HUES6 (cell line): ENCODE measurements at regions not wholly inside any gene's neighbourhood (a gene's known extent, or its start where the extent isn't known, plus 50 kb on each side); places are given as distances from the start of the nearest gene placed in this dataset.
"Not testable (repeated sequence)": the region's sequence is repeated elsewhere in the genome, so short reads cannot be mapped to it uniquely, and the experiment has no call there.

Source experiments
- H3K27ac ChIP-seq: 2 replicates; pipeline ENCODE4 v1.7.0; 2013; ENCODE audit warnings: low read depth, mild to moderate bottlenecking, low read length, inconsistent platforms
- H3K27me3 ChIP-seq: 2 replicates; pipeline ENCODE4 v1.6.1; 2013; ENCODE audit warnings: low read length; ENCODE audit not compliant: control insufficient read depth, insufficient read depth
- H3K36me3 ChIP-seq: 2 replicates; pipeline ENCODE4 v1.6.1; 2013; ENCODE audit warnings: low read length; ENCODE audit not compliant: control insufficient read depth, insufficient read depth
- H3K4me1 ChIP-seq: 2 replicates; pipeline ENCODE4 v1.6.1; 2013; ENCODE audit warnings: low read length; ENCODE audit not compliant: control insufficient read depth, insufficient read depth
- H3K4me3 ChIP-seq: 2 replicates; pipeline ENCODE4 v1.5.1; 2013; ENCODE audit warnings: low read depth, low read length
- H3K9ac ChIP-seq: one replicate; pipeline ENCODE4 v1.6.1; 2013; ENCODE audit warnings: mild to moderate bottlenecking, low read length
- H3K9me3 ChIP-seq: 2 replicates; pipeline ENCODE4 v1.6.1; 2013; ENCODE audit warnings: low read depth, low read length; ENCODE audit not compliant: control insufficient read depth, insufficient read depth

DNA sequence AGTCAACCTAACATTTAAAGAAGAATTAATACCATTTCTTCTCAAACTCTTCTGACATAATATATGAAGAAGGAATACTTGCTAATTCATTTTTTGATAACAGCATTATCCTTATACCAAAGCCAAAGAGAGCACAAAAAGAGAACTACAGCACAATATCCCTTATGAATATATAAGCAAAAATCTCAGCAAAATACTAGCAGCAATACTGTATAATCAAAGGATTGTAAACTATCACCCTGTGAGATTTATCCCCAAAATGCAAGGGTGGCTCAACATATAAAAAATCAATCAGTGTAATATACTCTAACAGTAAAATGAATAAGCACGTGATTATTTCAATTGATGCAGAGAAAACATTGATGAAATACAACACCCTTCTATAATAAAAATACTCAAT lies 81.9 kb upstream of the ZNG1F start:
- H3K9me3 ChIP-seq, H3K27ac ChIP-seq, H3K4me3 ChIP-seq, H3K36me3 ChIP-seq, H3K4me1 ChIP-seq, H3K9ac ChIP-seq: not testable (repeated sequence)
- peaks cover 46% of the 10 kb centered on the region for H3K27me3 ChIP-seq

- not testable (repeated sequence) for H3K9ac ChIP-seq, H3K9me3 ChIP-seq, H3K36me3 ChIP-seq, H3K4me1 ChIP-seq, H3K4me3 ChIP-seq, H3K27ac ChIP-seq
- H3K27me3 ChIP-seq: peaks cover 40% of the 10 kb centered on the region
Observed at GRCh38 chr9:41269471-41269870, 80.4 kb upstream of the ZNG1F start.

DNA sequence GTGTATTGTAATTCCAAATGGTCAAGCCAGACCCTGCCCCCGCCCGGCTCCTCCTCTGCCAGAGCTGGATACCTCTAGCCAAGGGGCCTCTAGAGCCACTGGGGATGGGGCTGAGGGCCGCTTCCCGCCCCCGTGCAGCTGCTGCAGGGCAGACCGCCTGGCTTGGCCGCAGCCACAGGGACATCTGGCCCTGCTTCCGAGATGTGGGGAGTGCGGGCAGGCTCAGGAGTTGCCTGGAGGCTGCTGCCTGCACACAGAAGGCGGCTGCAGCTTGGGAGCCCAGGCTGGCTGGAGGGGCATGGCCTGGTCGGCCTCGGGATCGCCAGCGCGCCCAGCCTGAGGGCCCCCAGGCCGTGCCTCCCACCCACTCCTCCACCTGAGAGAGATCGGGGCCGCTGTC lies 79.9 kb upstream of the ZNG1F start:
- H3K9ac ChIP-seq, H3K4me3 ChIP-seq: not testable (repeated sequence)
- peaks cover 40% of the 10 kb centered on the region for H3K27me3 ChIP-seq

DNA sequence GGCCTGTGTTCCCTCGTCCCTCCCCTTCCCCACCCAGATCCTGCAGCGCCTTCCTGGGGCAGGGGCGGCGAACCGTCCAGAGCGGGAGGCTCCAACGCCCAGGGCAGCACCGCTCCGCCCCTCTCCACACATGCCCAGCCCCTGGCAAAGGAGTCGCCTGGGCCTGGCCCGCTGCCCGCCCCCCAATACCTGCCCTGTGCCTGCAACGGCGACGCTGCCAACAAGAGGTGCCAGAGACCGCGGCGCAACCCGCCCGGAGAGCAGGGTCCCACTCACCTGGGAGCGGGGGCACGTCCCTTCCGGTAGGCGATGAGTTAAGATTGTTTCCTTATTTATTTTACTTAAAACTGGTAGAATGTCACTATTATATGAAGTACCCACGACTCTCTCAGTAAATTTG lies 77.5 kb upstream of the ZNG1F start:
- H3K4me3 ChIP-seq, H3K9ac ChIP-seq, H3K9me3 ChIP-seq, H3K4me1 ChIP-seq, H3K36me3 ChIP-seq, H3K27ac ChIP-seq: not testable (repeated sequence)
- peaks cover 33% of the 10 kb centered on the region for H3K27me3 ChIP-seq

More for the DNA sequence above, 79.9 kb upstream of the ZNG1F start:
- not testable (repeated sequence) for H3K36me3 ChIP-seq, H3K27ac ChIP-seq, H3K4me1 ChIP-seq, H3K9me3 ChIP-seq

GRCh38 chr9:41266000-41266399 lies 76.9 kb upstream of the ZNG1F start:
- not testable (repeated sequence) for H3K36me3 ChIP-seq, H3K9me3 ChIP-seq, H3K9ac ChIP-seq, H3K4me3 ChIP-seq, H3K27ac ChIP-seq, H3K4me1 ChIP-seq
- peaks cover 28% of the 10 kb centered on the region for H3K27me3 ChIP-seq

DNA sequence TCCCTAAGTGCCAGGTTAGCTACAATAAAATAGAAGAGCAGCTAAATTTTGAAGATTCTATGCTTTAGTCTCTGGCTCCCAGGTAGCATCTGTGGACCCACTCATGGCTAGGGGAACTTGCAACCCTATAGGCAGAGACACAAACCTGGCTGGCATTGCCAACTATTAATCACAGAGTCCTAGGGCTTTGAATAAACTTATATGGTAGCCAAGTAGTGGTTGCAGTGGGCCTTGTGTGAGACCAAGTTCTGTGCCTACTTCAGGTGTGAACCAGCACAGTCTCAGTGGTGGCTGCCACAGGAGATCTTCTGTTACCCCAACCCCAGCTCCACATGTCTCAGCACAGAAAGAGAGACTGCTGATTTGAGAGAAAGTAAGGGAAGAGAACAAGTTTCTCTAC lies 62.9 kb upstream of the ZNG1F start:
- peaks cover 21% of the 10 kb centered on the region; the same call in 1 of the 2 replicates for H3K9me3 ChIP-seq
- H3K4me3 ChIP-seq, H3K27ac ChIP-seq, H3K4me1 ChIP-seq, H3K36me3 ChIP-seq, H3K27me3 ChIP-seq, H3K9ac ChIP-seq: not testable (repeated sequence)

GRCh38 chr9:41251101-41251500 lies 62.0 kb upstream of the ZNG1F start:
- not testable (repeated sequence) for H3K27me3 ChIP-seq, H3K4me3 ChIP-seq, H3K27ac ChIP-seq, H3K36me3 ChIP-seq, H3K9ac ChIP-seq, H3K4me1 ChIP-seq
- H3K9me3 ChIP-seq: peaks cover 27% of the 10 kb centered on the region; the same call in 1 of the 2 replicates

DNA sequence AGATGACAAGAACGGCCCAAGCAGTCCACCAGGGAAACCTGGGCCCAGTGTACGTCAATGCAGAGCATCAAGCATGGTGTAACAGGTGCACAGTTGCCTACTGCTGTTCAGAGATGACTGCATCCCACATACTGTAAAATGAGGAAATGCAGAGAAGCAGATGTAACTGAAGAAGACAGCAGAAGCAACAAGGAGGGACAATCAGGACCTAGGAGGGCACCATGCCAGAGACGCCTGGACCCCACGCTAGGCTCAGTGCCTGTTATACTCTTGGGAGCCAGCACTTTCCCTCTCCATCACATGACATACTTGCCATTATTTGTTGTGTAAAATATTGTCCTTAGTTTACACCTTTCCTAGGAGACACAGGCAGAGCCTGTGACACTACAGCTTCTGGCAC lies 57.6 kb upstream of the ZNG1F start:
- not testable (repeated sequence) for H3K9ac ChIP-seq, H3K27ac ChIP-seq, H3K36me3 ChIP-seq, H3K4me1 ChIP-seq, H3K4me3 ChIP-seq, H3K27me3 ChIP-seq
- peaks cover 26% of the 10 kb centered on the region; the same call in 1 of the 2 replicates for H3K9me3 ChIP-seq
